Osteoblast (primary cell): ENCODE measurements at regions not wholly inside any gene's neighbourhood (a gene's known extent, or its start where the extent isn't known, plus 50 kb on each side); places are given as distances from the start of the nearest gene placed in this dataset.
"Not testable (repeated sequence)": the region's sequence is repeated elsewhere in the genome, so short reads cannot be mapped to it uniquely, and the experiment has no call there.

ENCODE experiments used
- DNase-seq: peaks from one replicate; pipeline ENCODE4 v3.0.0; 2011; ENCODE audit warnings: low spot score, mixed read lengths; ENCODE audit not compliant: insufficient read length; ENCODE audit errors: missing footprints
- H2AFZ ChIP-seq: 2 replicates; pipeline ENCODE4 v1.6.0; 2011; ENCODE audit warnings: mild to moderate bottlenecking, low read length
- H3K27ac ChIP-seq: 2 replicates; pipeline ENCODE4 v1.5.1; 2011; ENCODE audit warnings: mild to moderate bottlenecking, low read depth, low read length, moderate library complexity
- H3K27me3 ChIP-seq: 2 replicates; pipeline ENCODE4 v1.6.0; 2012; ENCODE audit warnings: mild to moderate bottlenecking, control low read depth, inconsistent platforms, low read length, moderate library complexity; ENCODE audit not compliant: insufficient read depth
- H3K36me3 ChIP-seq: 2 replicates; pipeline ENCODE4 v1.5.1; 2011; ENCODE audit warnings: mild to moderate bottlenecking, low read length, control low read depth, moderate library complexity; ENCODE audit not compliant: insufficient read depth
- H3K4me1 ChIP-seq: 2 replicates; pipeline ENCODE4 v1.5.1; 2011; ENCODE audit warnings: mild to moderate bottlenecking, low read length, control low read depth, moderate library complexity; ENCODE audit not compliant: insufficient read depth
- H3K4me2 ChIP-seq: 2 replicates; pipeline ENCODE4 v1.6.0; 2011; ENCODE audit warnings: mild to moderate bottlenecking, low read length; ENCODE audit not compliant: insufficient read depth
- H3K4me3 ChIP-seq: fragments of 200-600 bp; sonication (generic); 3 replicates; pipeline ENCODE4 v1.5.1; 2012; ENCODE audit warnings: mild to moderate bottlenecking, low read length, inconsistent platforms; ENCODE audit not compliant: insufficient read depth
- H3K79me2 ChIP-seq: 2 replicates; pipeline ENCODE4 v1.6.0; 2012; ENCODE audit warnings: mild to moderate bottlenecking, low read length, control low read depth, inconsistent platforms; ENCODE audit not compliant: insufficient read depth
- H3K9me3 ChIP-seq: 2 replicates; pipeline ENCODE4 v1.5.1; 2011; ENCODE audit warnings: low read depth, low read length, control low read depth
- H4K20me1 ChIP-seq: 2 replicates; pipeline ENCODE4 v1.6.0; 2012; ENCODE audit warnings: mild to moderate bottlenecking, low read length, control low read depth; ENCODE audit not compliant: insufficient read depth
- CTCF ChIP-seq: IDR thresholded peaks from 2 replicates; pipeline ENCODE4 v1.5.1; 2011; ENCODE audit warnings: mild to moderate bottlenecking, low read depth, low read length, moderate library complexity; ENCODE audit errors: extremely low read depth

DNA sequence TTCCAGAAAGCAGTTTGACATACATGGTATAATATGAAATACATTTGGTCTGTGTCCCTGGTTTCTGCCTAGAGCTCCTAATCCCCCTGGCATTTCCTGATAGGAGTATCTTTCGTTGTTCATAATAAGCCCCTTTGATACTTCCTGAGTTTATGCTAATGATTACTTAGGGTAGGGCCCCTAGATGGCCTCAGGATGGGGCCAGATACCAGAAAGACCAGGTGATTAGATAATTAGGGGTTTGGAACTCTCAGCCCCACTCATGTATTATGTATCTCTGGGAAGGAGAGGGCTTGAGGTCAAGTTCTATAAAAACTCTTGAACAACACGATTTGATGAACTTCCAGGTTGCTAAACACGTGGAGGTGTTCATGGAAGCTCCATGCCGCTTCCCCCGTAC lies 163.3 kb upstream of the ZNF608 start:
- Histone ChIP-seq H3K79me2 (no peaks in the 10 kb centered on the region), H4K20me1 (no peaks in the 10 kb centered on the region), H3K27ac (no peak overlapping the region), H3K36me3 (no peaks in the 10 kb centered on the region), H3K4me3 (no peak overlapping the region), H3K4me2 (no peak overlapping the region), H3K27me3 (no peaks in the 10 kb centered on the region), H3K4me1 (peaks cover 13% of the 10 kb centered on the region), H2AFZ (no peak overlapping the region), H3K9me3 (no peaks in the 10 kb centered on the region)
- TF ChIP-seq CTCF, result no peak
- DNase-seq, result no peak

DNA sequence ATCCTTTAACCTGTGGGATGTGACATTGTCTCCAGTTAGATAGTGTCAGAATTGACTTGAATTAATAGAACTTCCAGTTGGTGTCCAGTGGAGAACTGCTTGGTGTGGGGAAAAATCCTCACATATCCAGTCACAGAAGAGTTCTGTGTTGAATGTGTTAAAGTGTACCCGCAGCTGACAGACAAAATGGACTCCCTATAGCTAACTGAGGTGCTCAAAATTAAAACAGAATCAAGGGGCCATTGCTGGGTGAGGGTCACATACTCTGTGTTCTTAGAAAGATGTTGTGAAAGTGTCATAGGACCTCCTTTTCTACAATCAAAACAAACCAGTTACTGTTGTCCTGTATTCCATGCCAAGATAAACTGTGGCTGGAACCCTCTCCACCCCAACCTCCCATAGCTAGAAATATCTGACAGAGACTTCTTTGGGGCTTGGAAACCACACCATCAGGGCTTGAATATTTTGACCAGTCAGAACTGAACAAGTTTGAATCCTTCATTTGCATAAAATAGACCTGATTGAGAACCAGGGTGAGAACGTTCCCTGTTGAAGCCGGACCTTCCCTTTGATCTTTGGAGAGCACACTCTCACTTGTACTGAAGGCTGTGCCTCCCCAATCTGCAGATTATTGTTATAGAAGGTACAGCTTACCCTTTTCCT lies 164.0 kb upstream of the ZNF608 start:
- no peaks in the 10 kb centered on the region for H4K20me1 ChIP-seq
- no peak overlapping the region for H3K27ac ChIP-seq
- no peak for TF ChIP-seq CTCF
- H3K9me3 ChIP-seq, result no peaks in the 10 kb centered on the region
- H3K36me3 ChIP-seq, result no peaks in the 10 kb centered on the region
- no peak overlapping the region for H3K4me3 ChIP-seq
- no peaks in the 10 kb centered on the region for H3K79me2 ChIP-seq
- no peak overlapping the region for H2AFZ ChIP-seq
- no peak overlapping the region for H3K4me2 ChIP-seq
- H3K4me1 ChIP-seq, result peaks cover 13% of the 10 kb centered on the region
- no peak for DNase-seq
- H3K27me3 ChIP-seq, result no peaks in the 10 kb centered on the region

GRCh38 chr5:124912638-124913328 lies 166.3 kb upstream of the ZNF608 start:
- H3K4me1 ChIP-seq, result peaks cover 4% of the 10 kb centered on the region
- H2AFZ ChIP-seq, result no peak overlapping the region
- H3K9me3 ChIP-seq, result no peaks in the 10 kb centered on the region
- H4K20me1 ChIP-seq, result no peaks in the 10 kb centered on the region
- no peak overlapping the region for H3K4me3 ChIP-seq
- DNase-seq, result no peak
- H3K27me3 ChIP-seq, result no peaks in the 10 kb centered on the region
- TF ChIP-seq CTCF, result no peak
- no peak overlapping the region for H3K4me2 ChIP-seq
- no peak overlapping the region for H3K27ac ChIP-seq
- no peaks in the 10 kb centered on the region for H3K36me3 ChIP-seq
- H3K79me2 ChIP-seq, result no peaks in the 10 kb centered on the region

- H4K20me1 ChIP-seq, result no peaks in the 10 kb centered on the region
- no peaks in the 10 kb centered on the region for H3K27me3 ChIP-seq
- H3K27ac ChIP-seq, result no peak overlapping the region
- DNase-seq, result no peak
- H3K36me3 ChIP-seq, result no peaks in the 10 kb centered on the region
- no peak overlapping the region for H3K4me3 ChIP-seq
- no peak for TF ChIP-seq CTCF
- H3K9me3 ChIP-seq, result no peaks in the 10 kb centered on the region
- H3K79me2 ChIP-seq, result no peaks in the 10 kb centered on the region
- H3K4me1 ChIP-seq, result peaks cover 4% of the 10 kb centered on the region
- no peak overlapping the region for H2AFZ ChIP-seq
- H3K4me2 ChIP-seq, result no peak overlapping the region
Observed at GRCh38 chr5:124913329-124913653, 166.9 kb upstream of the ZNF608 start.

- not testable (repeated sequence) for H3K4me3 ChIP-seq, H3K27ac ChIP-seq, DNase-seq, H3K27me3 ChIP-seq, H3K4me2 ChIP-seq, H3K9me3 ChIP-seq, H3K36me3 ChIP-seq, H4K20me1 ChIP-seq, H3K79me2 ChIP-seq, H3K4me1 ChIP-seq, H2AFZ ChIP-seq
Observed at GRCh38 chr5:124916313-124916712, 169.9 kb upstream of the ZNF608 start.
